Lower lobe of right lung (tissue), 2 donors: ENCODE measurements at regions not wholly inside any gene's neighbourhood (a gene's known extent, or its start where the extent isn't known, plus 50 kb on each side); places are given as distances from the start of the nearest gene placed in this dataset.

Experiments
- ATAC-seq, 2 donors: fragments of 200-7000 bp; cut with Tn5 transposase; one replicate each; pipeline ENCODE4 v1.9.1; 2020 to 2022; ENCODE audit warnings: mild to moderate bottlenecking in 2 of 2, moderate library complexity in 2 of 2
- DNase-seq: peaks from one replicate; pipeline ENCODE4 v3.0.0-alpha.2; 2020
- H3K27ac ChIP-seq: fragments of 200-600 bp; one replicate; pipeline ENCODE4 v1.8.0; 2022
- H3K27me3 ChIP-seq: fragments of 200-600 bp; one replicate; pipeline ENCODE4 v1.8.0; 2022; ENCODE audit warnings: low read depth
- H3K36me3 ChIP-seq: fragments of 200-600 bp; one replicate; pipeline ENCODE4 v1.8.0; 2022; ENCODE audit warnings: mild to moderate bottlenecking
- H3K4me1 ChIP-seq: fragments of 200-600 bp; one replicate; pipeline ENCODE4 v1.8.0; 2022
- H3K4me3 ChIP-seq: fragments of 200-600 bp; one replicate; pipeline ENCODE4 v1.8.0; 2022; ENCODE audit warnings: mild to moderate bottlenecking
- H3K9me3 ChIP-seq: fragments of 200-600 bp; one replicate; pipeline ENCODE4 v1.8.0; 2022
- intact Hi-C: fragments of 100-400 bp; cut with DNase I; formaldehyde crosslinking; loops from one replicate; pipeline ENCODE4 v1.11.0; 2022
- TF ChIP-seq, protein P1 (sequence below): fragments of 200-600 bp; IDR thresholded peaks from one replicate; pipeline ENCODE4 v1.8.0; 2022; ENCODE audit warnings: antibody characterized with exemption, mild to moderate bottlenecking
- donor health status: DM: no; HTN: yes; CAD: no; lungs with severe emphysema.

DNA sequence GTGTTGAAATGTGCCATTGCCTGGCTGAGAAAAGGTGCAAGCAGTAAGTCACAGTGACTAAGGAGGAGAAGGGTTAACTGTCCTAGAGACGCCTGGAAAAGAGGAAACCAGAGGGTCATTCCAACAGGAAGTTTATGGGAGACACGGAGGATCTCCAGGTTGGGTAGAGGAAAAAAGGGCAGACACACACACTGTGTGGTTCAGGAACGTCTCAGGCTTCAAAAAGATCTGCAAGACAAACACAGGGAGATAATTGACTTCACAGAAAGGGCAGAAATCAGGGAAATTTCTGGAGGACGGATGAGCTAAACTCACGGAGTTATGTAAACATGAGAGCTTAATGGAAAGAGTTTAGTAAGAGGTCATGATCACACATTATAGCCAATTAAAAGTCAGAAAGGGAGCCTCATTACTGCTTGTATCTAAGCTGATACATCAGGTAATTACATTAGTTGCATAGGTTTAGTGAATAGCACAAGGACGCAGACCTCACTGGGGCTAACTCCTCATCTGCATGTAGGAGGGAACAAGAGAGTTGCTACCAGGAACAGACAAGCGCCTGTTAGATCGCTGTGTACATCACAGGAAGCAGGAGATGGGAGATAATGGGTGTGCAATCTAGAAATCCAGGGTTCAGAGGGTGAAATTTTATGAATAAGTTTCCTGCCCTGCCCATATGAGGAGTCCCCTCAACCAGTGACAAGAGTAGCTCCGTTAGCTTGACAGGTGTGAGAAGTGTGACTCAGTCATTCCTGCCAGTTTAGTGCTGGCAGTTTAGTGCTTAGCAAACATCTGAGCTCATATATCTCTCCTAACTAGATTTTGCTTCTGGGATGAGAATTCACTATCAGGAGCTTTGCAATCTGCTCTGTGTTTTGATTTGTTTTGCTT, 96.6 kb upstream of the TNR start:
- Histone ChIP-seq H3K27ac (no peak overlapping the region), H3K36me3 (no peaks in the 10 kb centered on the region), H3K27me3 (no peaks in the 10 kb centered on the region), H3K4me1 (no peaks in the 10 kb centered on the region), H3K4me3 (no peak overlapping the region), H3K9me3 (no peaks in the 10 kb centered on the region)
- TF ChIP-seq, protein P1, sequence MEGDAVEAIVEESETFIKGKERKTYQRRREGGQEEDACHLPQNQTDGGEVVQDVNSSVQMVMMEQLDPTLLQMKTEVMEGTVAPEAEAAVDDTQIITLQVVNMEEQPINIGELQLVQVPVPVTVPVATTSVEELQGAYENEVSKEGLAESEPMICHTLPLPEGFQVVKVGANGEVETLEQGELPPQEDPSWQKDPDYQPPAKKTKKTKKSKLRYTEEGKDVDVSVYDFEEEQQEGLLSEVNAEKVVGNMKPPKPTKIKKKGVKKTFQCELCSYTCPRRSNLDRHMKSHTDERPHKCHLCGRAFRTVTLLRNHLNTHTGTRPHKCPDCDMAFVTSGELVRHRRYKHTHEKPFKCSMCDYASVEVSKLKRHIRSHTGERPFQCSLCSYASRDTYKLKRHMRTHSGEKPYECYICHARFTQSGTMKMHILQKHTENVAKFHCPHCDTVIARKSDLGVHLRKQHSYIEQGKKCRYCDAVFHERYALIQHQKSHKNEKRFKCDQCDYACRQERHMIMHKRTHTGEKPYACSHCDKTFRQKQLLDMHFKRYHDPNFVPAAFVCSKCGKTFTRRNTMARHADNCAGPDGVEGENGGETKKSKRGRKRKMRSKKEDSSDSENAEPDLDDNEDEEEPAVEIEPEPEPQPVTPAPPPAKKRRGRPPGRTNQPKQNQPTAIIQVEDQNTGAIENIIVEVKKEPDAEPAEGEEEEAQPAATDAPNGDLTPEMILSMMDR, result no peak
- intact Hi-C loops, result no loop called here
- DNase-seq, result no peak
- ATAC-seq, result no peak

DNA sequence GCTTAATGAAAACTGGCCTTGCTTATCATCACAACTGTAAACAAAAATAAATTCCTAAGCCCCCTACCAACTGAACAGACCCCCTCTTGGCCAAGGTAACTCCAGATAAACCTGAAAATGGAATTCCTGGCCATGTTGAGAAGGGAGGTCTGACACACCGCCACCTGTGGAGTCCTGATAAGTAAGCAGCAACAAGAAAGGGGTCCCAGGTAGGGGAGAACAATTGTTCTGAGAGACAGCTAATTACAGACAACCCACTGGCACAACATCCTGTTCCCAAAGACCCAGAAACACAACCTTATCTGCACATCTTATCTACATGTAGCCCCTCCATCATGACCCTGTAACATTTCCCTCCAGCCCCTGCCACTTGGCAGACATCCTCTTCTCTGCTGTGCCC, 91.2 kb upstream of the TNR start:
- no peak for ATAC-seq
- no peaks in the 10 kb centered on the region for H3K4me1 ChIP-seq

DNA sequence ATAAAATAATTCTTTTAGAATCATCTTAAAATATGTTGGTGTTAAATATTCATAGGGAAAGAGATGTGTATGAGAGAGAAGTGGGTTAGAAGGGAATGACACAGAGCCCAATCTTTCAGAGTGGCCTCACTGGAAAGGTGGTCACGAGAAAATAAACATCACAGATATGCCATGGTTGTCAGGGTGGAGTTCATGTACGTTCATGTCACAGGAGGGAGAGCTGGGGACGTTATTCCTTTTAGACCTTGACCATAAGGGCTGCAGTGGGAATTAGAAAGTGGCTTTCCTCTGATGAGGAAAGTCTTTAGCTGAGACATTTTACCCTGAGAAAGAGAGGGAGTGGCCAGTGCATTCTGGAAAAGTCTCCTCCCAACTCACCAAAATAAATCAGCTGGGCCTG, 90.6 kb upstream of the TNR start:
- no peaks in the 10 kb centered on the region for H3K9me3 ChIP-seq
- no peaks in the 10 kb centered on the region for H3K36me3 ChIP-seq
- TF ChIP-seq, protein P1, result no peak
- H3K27ac ChIP-seq, result no peak overlapping the region
- no peaks in the 10 kb centered on the region for H3K4me1 ChIP-seq
- no peak for ATAC-seq
- H3K4me3 ChIP-seq, result no peak overlapping the region
- intact Hi-C loops, result no loop called here
- DNase-seq, result no peak
- no peaks in the 10 kb centered on the region for H3K27me3 ChIP-seq

More for the DNA sequence above, 91.2 kb upstream of the TNR start:
- H3K9me3 ChIP-seq, result no peaks in the 10 kb centered on the region
- TF ChIP-seq, protein P1, result no peak
- H3K36me3 ChIP-seq, result no peaks in the 10 kb centered on the region
- no peak for DNase-seq
- no peak overlapping the region for H3K4me3 ChIP-seq
- H3K27me3 ChIP-seq, result no peaks in the 10 kb centered on the region
- intact Hi-C loops, result no loop called here
- no peak overlapping the region for H3K27ac ChIP-seq

- Histone ChIP-seq H3K36me3 (no peaks in the 10 kb centered on the region), H3K9me3 (no peaks in the 10 kb centered on the region), H3K4me1 (no peaks in the 10 kb centered on the region), H3K27ac (no peak overlapping the region), H3K27me3 (no peaks in the 10 kb centered on the region), H3K4me3 (no peak overlapping the region)
- TF ChIP-seq, protein P1, result no peak
- DNase-seq (no peak), ATAC-seq (no peak)
- intact Hi-C loops, result no loop called here
Observed at GRCh38 chr1:175833502-175833901, 90.1 kb upstream of the TNR start.

DNA sequence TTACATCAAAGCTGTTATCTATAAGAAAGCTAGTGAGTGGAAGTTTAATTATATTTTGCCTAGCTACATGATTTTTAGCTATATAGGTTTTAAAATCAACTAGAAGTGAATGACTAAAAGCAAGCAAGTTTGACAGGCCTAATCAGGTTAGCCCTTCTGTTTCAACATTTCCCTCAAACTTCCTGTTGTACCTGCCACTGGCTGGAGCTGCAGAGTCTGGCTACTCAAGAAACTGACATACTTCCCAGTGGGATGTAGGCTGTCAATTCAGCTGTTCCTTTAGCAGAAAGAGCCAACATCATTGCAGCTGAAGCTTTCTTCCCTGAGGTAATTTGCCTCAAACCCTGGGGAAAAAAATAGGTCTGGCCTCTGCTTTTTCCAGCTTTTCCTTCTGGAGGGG, 87.1 kb upstream of the TNR start:
- no peaks in the 10 kb centered on the region for H3K27me3 ChIP-seq
- no peak overlapping the region for H3K27ac ChIP-seq
- no peaks in the 10 kb centered on the region for H3K9me3 ChIP-seq
- no peaks in the 10 kb centered on the region for H3K36me3 ChIP-seq
- DNase-seq (no peak), ATAC-seq (no peak)
- H3K4me1 ChIP-seq, result no peaks in the 10 kb centered on the region
- H3K4me3 ChIP-seq, result no peak overlapping the region
- intact Hi-C loops, result no loop called here
- TF ChIP-seq, protein P1, result no peak
